ENCODE measurements at regions not wholly inside any gene's neighbourhood (a gene's known extent, or its start where the extent isn't known, plus 50 kb on each side); places are given as distances from the start of the nearest gene placed in this dataset.

GRCh38 chr5:102130890-102131289 lies 165.2 kb downstream of the SLCO4C1 start:
- Mint-ChIP-seq H3K9me3 (peaks cover 2% of the 10 kb centered on the region), H3K27ac (no peak overlapping the region), H3K36me3 (ENCODE audit: low read depth) (no peaks in the 10 kb centered on the region), H3K27me3 (no peaks in the 10 kb centered on the region), H3K4me1 (ENCODE audit: low read depth) (no peaks in the 10 kb centered on the region), H3K4me3 (no peak overlapping the region)
- DNase-seq (no peak), ATAC-seq (no peak)
- CTCF ChIA-PET: no interaction called here
- intact Hi-C loops (cut with micrococcal nuclease): no loop called here
- POLR2A ChIA-PET: no interaction called here
- no peak for TF ChIP-seq CTCF (IDR thresholded peaks at IDR 0.05)

- intact Hi-C loops (cut with micrococcal nuclease): no loop called here
- ChIA-PET POLR2A (no interaction called here), CTCF (no interaction called here)
- H3K4me1 Mint-ChIP-seq (ENCODE audit: low read depth): no peaks in the 10 kb centered on the region
- no peaks in the 10 kb centered on the region for H3K27me3 Mint-ChIP-seq
- TF ChIP-seq CTCF (IDR thresholded peaks at IDR 0.05): no peak
- H3K36me3 Mint-ChIP-seq (ENCODE audit: low read depth): no peaks in the 10 kb centered on the region
- no peak for DNase-seq
- no peak overlapping the region for H3K4me3 Mint-ChIP-seq
- H3K9me3 Mint-ChIP-seq: peaks cover 2% of the 10 kb centered on the region
- no peak for ATAC-seq
- no peak overlapping the region for H3K27ac Mint-ChIP-seq
Observed at GRCh38 chr5:102130386-102130785, 165.7 kb downstream of the SLCO4C1 start.

- no peaks in the 10 kb centered on the region for H3K27me3 Mint-ChIP-seq
- POLR2A ChIA-PET: no interaction called here
Observed at GRCh38 chr5:102119252-102119651, 176.8 kb downstream of the SLCO4C1 start.

GRCh38 chr5:102115736-102116135 lies 180.3 kb downstream of the SLCO4C1 start:
- Mint-ChIP-seq H3K4me3 (no peak overlapping the region), H3K27me3 (no peaks in the 10 kb centered on the region), H3K27ac (no peak overlapping the region), H3K36me3 (ENCODE audit: low read depth) (no peaks in the 10 kb centered on the region), H3K4me1 (ENCODE audit: low read depth) (no peaks in the 10 kb centered on the region), H3K9me3 (no peaks in the 10 kb centered on the region)
- POLR2A ChIA-PET: no interaction called here
- no peak for TF ChIP-seq CTCF (IDR thresholded peaks at IDR 0.05)
- ATAC-seq: no peak
- DNase-seq: no peak
- intact Hi-C loops (cut with micrococcal nuclease): no loop called here
- CTCF ChIA-PET: no interaction called here

More at GRCh38 chr5:102119252-102119651, 176.8 kb downstream of the SLCO4C1 start:
- CTCF ChIA-PET: interaction anchor here (1.4 kb wide), 1 partner anchor 13 kb away, joined by 4 read pairs; no protein-coding TSS in a partner anchor
- Mint-ChIP-seq H3K4me1 (ENCODE audit: low read depth) (no peaks in the 10 kb centered on the region), H3K9me3 (no peaks in the 10 kb centered on the region), H3K27ac (no peak overlapping the region), H3K36me3 (ENCODE audit: low read depth) (no peaks in the 10 kb centered on the region), H3K4me3 (no peak overlapping the region)
- no peak for ATAC-seq
- intact Hi-C loops (cut with micrococcal nuclease): no loop called here
- TF ChIP-seq CTCF (IDR thresholded peaks at IDR 0.05): no peak
- DNase-seq: no peak

GRCh38 chr5:102114525-102115069 lies 181.5 kb downstream of the SLCO4C1 start:
- no peak for DNase-seq
- no peaks in the 10 kb centered on the region for H3K36me3 Mint-ChIP-seq (ENCODE audit: low read depth)
- H3K4me3 Mint-ChIP-seq: no peak overlapping the region
- intact Hi-C loops (cut with micrococcal nuclease): no loop called here
- no peaks in the 10 kb centered on the region for H3K27me3 Mint-ChIP-seq
- H3K4me1 Mint-ChIP-seq (ENCODE audit: low read depth): no peaks in the 10 kb centered on the region
- CTCF ChIA-PET: no interaction called here
- no peaks in the 10 kb centered on the region for H3K9me3 Mint-ChIP-seq
- ATAC-seq: no peak
- no peak overlapping the region for H3K27ac Mint-ChIP-seq
- TF ChIP-seq CTCF (IDR thresholded peaks at IDR 0.05): no peak
- POLR2A ChIA-PET: no interaction called here
